Activated CD8-positive, alpha-beta T cell treated with anti-CD3 and anti-CD28 coated beads, Interleukin-2, amount 10 ng/mL, durations not matched to agents 7 days and 5 days (primary cell): ENCODE measurements at regions not wholly inside any gene's neighbourhood (a gene's known extent, or its start where the extent isn't known, plus 50 kb on each side); places are given as distances from the start of the nearest gene placed in this dataset.

Experiments used
- ATAC-seq: fragments of 150-1000 bp; cut with Tn5 transposase; one replicate; pipeline ENCODE4 v1.10.0; 2021; ENCODE audit warnings: moderate library complexity
- CTCF ChIA-PET: fragments of 350-600 bp; sonication (Branson Sonifier 250); formaldehyde crosslinking; loops from one replicate; lab custom pipeline; 2021; ENCODE audit warnings: antibody characterized with exemption; lab: Charles Lee
- POLR2A ChIA-PET: fragments of 350-600 bp; sonication (Branson Sonifier 250); formaldehyde crosslinking; loops from one replicate; lab custom pipeline; 2021; ENCODE audit warnings: antibody characterized with exemption; lab: Charles Lee
- DNase-seq: peaks from one replicate; pipeline ENCODE4 v3.0.0-alpha.2; 2020
- H3K27ac Mint-ChIP-seq: one replicate; pipeline ENCODE4 v1.8.0; 2021; ENCODE audit warnings: mild to moderate bottlenecking, mixed read lengths
- H3K27me3 Mint-ChIP-seq: one replicate; pipeline ENCODE4 v1.8.0; 2021; ENCODE audit warnings: low read depth, mixed read lengths
- H3K36me3 Mint-ChIP-seq: one replicate; pipeline ENCODE4 v1.8.0; 2021; ENCODE audit warnings: low read depth, mixed read lengths
- H3K4me1 Mint-ChIP-seq: one replicate; pipeline ENCODE4 v1.8.0; 2021; ENCODE audit warnings: low read depth, mixed read lengths
- H3K4me3 Mint-ChIP-seq: one replicate; pipeline ENCODE4 v1.8.0; 2021; ENCODE audit warnings: mild to moderate bottlenecking, mixed read lengths
- H3K9me3 Mint-ChIP-seq: one replicate; pipeline ENCODE4 v1.8.0; 2022; ENCODE audit warnings: mixed read lengths; ENCODE audit not compliant: insufficient read depth

- POLR2A ChIA-PET = no interaction called here
- no peaks in the 10 kb centered on the region for H3K4me1 Mint-ChIP-seq
- no peaks in the 10 kb centered on the region for H3K27me3 Mint-ChIP-seq
- ATAC-seq = no peak
- H3K4me3 Mint-ChIP-seq = no peak overlapping the region
- no peaks in the 10 kb centered on the region for H3K9me3 Mint-ChIP-seq
- H3K27ac Mint-ChIP-seq = no peak overlapping the region
- H3K36me3 Mint-ChIP-seq = no peaks in the 10 kb centered on the region
- CTCF ChIA-PET = no interaction called here
- no peak for DNase-seq
Observed at GRCh38 chr22:49163960-49164690, 663.5 kb downstream of the BRD1 start.

GRCh38 chr22:49163258-49163959, 664.3 kb downstream of the BRD1 start:
- Mint-ChIP-seq H3K4me1 (no peaks in the 10 kb centered on the region), H3K36me3 (no peaks in the 10 kb centered on the region), H3K4me3 (no peak overlapping the region), H3K27ac (no peak overlapping the region), H3K9me3 (no peaks in the 10 kb centered on the region), H3K27me3 (no peaks in the 10 kb centered on the region)
- ChIA-PET POLR2A (no interaction called here), CTCF (no interaction called here)
- ATAC-seq (no peak), DNase-seq (no peak)

- ATAC-seq (no peak), DNase-seq (no peak)
- POLR2A ChIA-PET = no interaction called here
- H3K27ac Mint-ChIP-seq = no peak overlapping the region
- H3K4me1 Mint-ChIP-seq = no peaks in the 10 kb centered on the region
- H3K4me3 Mint-ChIP-seq = no peak overlapping the region
- CTCF ChIA-PET = no interaction called here
- H3K27me3 Mint-ChIP-seq = no peaks in the 10 kb centered on the region
- H3K36me3 Mint-ChIP-seq = no peaks in the 10 kb centered on the region
- H3K9me3 Mint-ChIP-seq = no peaks in the 10 kb centered on the region
Observed at GRCh38 chr22:49162841-49163240, 664.8 kb downstream of the BRD1 start.

- Mint-ChIP-seq H3K4me3 (no peak overlapping the region), H3K36me3 (no peaks in the 10 kb centered on the region), H3K4me1 (no peaks in the 10 kb centered on the region), H3K9me3 (no peaks in the 10 kb centered on the region), H3K27ac (no peak overlapping the region), H3K27me3 (no peaks in the 10 kb centered on the region)
- DNase-seq = no peak
- no peak for ATAC-seq
- CTCF ChIA-PET = no interaction called here
- POLR2A ChIA-PET = no interaction called here
Observed at GRCh38 chr22:49161002-49161850, 666.4 kb downstream of the BRD1 start.

GRCh38 chr22:49160261-49161001, 667.2 kb downstream of the BRD1 start:
- Mint-ChIP-seq H3K27ac (no peak overlapping the region), H3K4me1 (no peaks in the 10 kb centered on the region), H3K36me3 (no peaks in the 10 kb centered on the region), H3K27me3 (no peaks in the 10 kb centered on the region), H3K9me3 (no peaks in the 10 kb centered on the region), H3K4me3 (no peak overlapping the region)
- ChIA-PET POLR2A (interaction anchor here (0.6 kb wide), 1 partner anchor 1211 kb away, joined by 7 read pairs; no protein-coding TSS in a partner anchor), CTCF (no interaction called here)
- DNase-seq (no peak), ATAC-seq (no peak)

GRCh38 chr22:49159711-49160110, 668.0 kb downstream of the BRD1 start:
- DNase-seq (no peak), ATAC-seq (no peak)
- Mint-ChIP-seq H3K9me3 (no peaks in the 10 kb centered on the region), H3K27me3 (no peaks in the 10 kb centered on the region), H3K27ac (no peak overlapping the region), H3K36me3 (no peaks in the 10 kb centered on the region), H3K4me3 (no peak overlapping the region), H3K4me1 (no peaks in the 10 kb centered on the region)
- ChIA-PET POLR2A (no interaction called here), CTCF (no interaction called here)

- ChIA-PET POLR2A (no interaction called here), CTCF (no interaction called here)
- no peaks in the 10 kb centered on the region for H3K36me3 Mint-ChIP-seq
- no peaks in the 10 kb centered on the region for H3K4me1 Mint-ChIP-seq
- H3K4me3 Mint-ChIP-seq = no peak overlapping the region
- H3K27ac Mint-ChIP-seq = no peak overlapping the region
- DNase-seq = no peak
- no peaks in the 10 kb centered on the region for H3K9me3 Mint-ChIP-seq
- no peaks in the 10 kb centered on the region for H3K27me3 Mint-ChIP-seq
- no peak for ATAC-seq
Observed at GRCh38 chr22:49158741-49159564, 668.7 kb downstream of the BRD1 start.

- POLR2A ChIA-PET = no interaction called here
- H3K36me3 Mint-ChIP-seq = no peaks in the 10 kb centered on the region
- no peaks in the 10 kb centered on the region for H3K9me3 Mint-ChIP-seq
- CTCF ChIA-PET = no interaction called here
- H3K27me3 Mint-ChIP-seq = no peaks in the 10 kb centered on the region
- ATAC-seq (no peak), DNase-seq (no peak)
- no peaks in the 10 kb centered on the region for H3K4me1 Mint-ChIP-seq
- no peak overlapping the region for H3K4me3 Mint-ChIP-seq
- H3K27ac Mint-ChIP-seq = no peak overlapping the region
Observed at GRCh38 chr22:49157529-49158339, 669.9 kb downstream of the BRD1 start.

- H3K27ac Mint-ChIP-seq = no peak overlapping the region
- no peaks in the 10 kb centered on the region for H3K9me3 Mint-ChIP-seq
- POLR2A ChIA-PET = no interaction called here
- H3K27me3 Mint-ChIP-seq = no peaks in the 10 kb centered on the region
- no peak overlapping the region for H3K4me3 Mint-ChIP-seq
- ATAC-seq (no peak), DNase-seq (no peak)
- no peaks in the 10 kb centered on the region for H3K4me1 Mint-ChIP-seq
- CTCF ChIA-PET = no interaction called here
- H3K36me3 Mint-ChIP-seq = no peaks in the 10 kb centered on the region
Observed at GRCh38 chr22:49156662-49157285, 670.9 kb downstream of the BRD1 start.

GRCh38 chr22:49155770-49156580, 671.7 kb downstream of the BRD1 start:
- no peak overlapping the region for H3K27ac Mint-ChIP-seq
- no peaks in the 10 kb centered on the region for H3K9me3 Mint-ChIP-seq
- H3K4me3 Mint-ChIP-seq = no peak overlapping the region
- no peaks in the 10 kb centered on the region for H3K36me3 Mint-ChIP-seq
- POLR2A ChIA-PET = no interaction called here
- H3K27me3 Mint-ChIP-seq = no peaks in the 10 kb centered on the region
- no peak for DNase-seq
- ATAC-seq = no peak
- H3K4me1 Mint-ChIP-seq = no peaks in the 10 kb centered on the region
- CTCF ChIA-PET = no interaction called here
